Stimulated activated CD4-positive, alpha-beta T cell treated with anti-CD3 and anti-CD28 coated beads, Interleukin-4, amount 100 ng/mL, for 24 hours (primary cell): ENCODE measurements at regions not wholly inside any gene's neighbourhood (a gene's known extent, or its start where the extent isn't known, plus 50 kb on each side); places are given as distances from the start of the nearest gene placed in this dataset.
"Not testable (repeated sequence)": the region's sequence is repeated elsewhere in the genome, so short reads cannot be mapped to it uniquely, and the experiment has no call there.

Experiments
- DNase-seq: peaks from one replicate; pipeline ENCODE4 v3.0.0-alpha.2; 2020

GRCh38 chr1:238491265-238491664 is 600.5 kb upstream of the ZP4 start:
- no peak for DNase-seq

DNA sequence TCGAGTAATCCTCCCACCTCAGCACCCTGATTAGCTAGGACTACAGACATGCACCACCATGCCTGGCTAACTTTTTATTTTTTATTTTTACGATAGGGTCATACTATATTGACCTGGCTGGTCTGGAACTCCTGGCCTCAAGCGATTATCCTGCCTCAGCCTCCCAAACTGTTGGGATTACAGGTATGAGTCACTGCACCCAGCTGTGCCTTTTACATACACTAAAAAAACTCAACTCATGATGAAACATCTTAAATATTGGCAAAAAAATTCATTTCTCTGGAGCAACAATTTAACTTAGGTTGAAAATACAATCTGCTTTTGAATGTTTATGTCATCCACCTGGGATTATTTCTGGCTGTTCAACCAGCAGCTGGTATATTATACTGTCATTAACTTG is 598.3 kb upstream of the ZP4 start:
- DNase-seq = no peak

DNA sequence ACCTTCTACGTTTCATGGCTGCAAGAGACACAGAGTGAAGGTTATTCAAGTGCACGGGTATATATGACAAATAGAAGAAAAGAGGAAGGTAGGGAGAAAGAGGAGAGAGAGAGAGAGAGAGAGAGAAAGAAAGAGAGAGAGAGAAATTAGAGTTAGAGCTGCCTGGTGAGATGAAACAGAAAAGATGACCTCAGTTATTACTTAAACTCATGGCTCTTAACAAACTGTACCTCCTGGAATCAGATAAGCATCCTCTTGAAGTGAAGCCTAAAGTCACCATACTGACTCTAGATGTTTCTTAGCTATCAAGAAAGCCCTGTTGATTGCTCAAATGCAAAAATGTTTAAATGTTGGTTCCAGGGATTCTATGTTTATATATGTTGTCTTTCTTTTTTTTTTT is 597.7 kb upstream of the ZP4 start:
- DNase-seq = no peak

DNA sequence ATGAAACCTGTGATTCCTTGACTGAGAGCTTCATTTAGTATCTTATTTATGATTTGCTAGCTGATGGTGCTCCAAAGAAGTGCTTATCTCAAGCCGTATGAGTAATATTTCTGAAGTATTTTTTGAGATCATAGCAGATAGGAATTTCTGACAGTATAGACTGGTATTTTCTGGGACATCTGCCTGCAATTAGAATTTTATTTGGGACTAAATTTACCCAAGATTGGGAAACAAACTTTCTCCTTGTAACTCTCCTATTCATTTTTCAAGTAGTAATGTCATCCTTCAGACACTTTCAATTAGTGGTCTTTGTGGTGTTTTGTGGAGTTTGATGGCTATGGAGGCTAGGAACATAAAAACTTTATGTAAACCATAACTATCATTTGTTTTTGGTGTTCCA is 597.2 kb upstream of the ZP4 start:
- no peak for DNase-seq

DNA sequence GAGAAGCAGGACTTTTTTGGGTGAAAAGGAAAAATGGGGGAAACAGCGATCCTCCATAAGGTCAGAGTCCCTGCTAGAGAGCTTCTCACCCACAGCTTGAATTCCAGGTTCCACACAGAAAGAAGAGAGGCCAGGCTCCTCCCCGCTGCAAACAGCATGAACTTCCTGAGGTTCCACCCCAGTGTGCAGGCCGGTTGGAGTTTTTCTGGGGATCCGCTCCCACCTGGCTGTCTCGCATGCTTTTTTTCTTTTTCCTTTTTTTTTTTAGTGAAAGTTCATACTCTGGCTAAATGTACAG is 595.1 kb upstream of the ZP4 start:
- no peak for DNase-seq

GRCh38 chr1:238485057-238485911 is 594.6 kb upstream of the ZP4 start:
- no peak for DNase-seq

GRCh38 chr1:238484121-238484520 is 593.4 kb upstream of the ZP4 start:
- DNase-seq = no peak

DNA sequence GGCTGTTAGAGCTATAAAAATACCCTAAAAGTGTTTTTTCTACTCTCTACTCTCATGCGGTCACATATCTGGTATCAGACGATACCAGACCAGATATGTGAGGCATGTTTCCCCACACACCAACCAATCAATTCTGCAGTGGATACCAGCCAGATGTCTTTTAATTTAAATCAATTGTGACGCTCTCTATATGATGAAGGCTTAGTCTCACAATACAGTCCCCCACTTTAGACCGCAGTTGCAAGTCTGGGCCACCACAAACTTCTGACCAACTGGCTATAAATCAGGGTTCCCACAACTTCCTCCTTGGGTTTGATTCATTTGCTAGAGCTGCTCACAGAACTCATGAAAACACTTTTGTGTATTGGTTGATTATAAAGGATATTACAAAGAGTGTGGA is 586.1 kb upstream of the ZP4 start:
- no peak for DNase-seq

- DNase-seq = no peak
Observed at GRCh38 chr1:238475712-238476111, 585.0 kb upstream of the ZP4 start.

DNA sequence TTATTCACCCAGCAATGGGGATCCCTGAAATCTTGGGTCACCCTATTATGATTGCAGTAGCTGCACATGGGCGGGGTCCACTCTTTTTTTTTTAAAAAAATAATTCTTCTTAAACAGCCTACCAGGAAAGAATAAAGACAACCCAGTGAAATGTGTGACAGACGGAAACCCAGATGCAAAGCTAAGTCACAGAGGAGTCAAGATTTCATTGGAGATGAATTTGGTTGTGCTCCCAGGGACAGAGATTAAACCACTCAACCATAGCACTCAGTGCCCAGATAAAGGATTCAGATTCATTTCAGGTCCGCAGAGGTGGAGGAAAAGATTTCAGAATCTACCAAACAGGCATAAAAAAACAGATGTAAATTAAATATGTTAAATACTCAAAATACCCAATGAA is 583.5 kb upstream of the ZP4 start:
- DNase-seq = no peak

- DNase-seq = no peak
Observed at GRCh38 chr1:238469146-238469631, 578.5 kb upstream of the ZP4 start.

- no peak for DNase-seq
Observed at GRCh38 chr1:238468068-238468467, 577.3 kb upstream of the ZP4 start.

DNA sequence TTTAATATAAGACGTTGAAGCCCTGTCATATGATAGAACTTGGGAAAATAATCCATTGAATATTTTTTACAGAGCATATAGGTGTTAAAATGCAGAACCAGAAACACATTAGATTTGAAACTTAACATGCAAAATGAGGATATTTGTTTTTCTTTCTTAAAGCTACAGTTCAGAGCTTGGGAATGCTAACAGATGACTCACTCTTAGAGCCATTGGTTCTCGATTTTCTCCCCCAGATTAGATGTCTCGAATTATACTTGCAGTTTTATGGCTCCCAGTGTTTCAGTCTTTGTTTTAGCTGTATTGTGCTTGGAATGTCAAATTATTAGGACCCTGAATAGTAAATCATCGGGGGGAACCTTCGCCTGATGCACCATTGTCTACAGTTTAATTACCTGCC is 575.7 kb upstream of the ZP4 start:
- DNase-seq = no peak

- no peak for DNase-seq
Observed at GRCh38 chr1:238465449-238465848, 574.7 kb upstream of the ZP4 start.

GRCh38 chr1:238458899-238459298 is 568.2 kb upstream of the ZP4 start:
- DNase-seq = no peak

GRCh38 chr1:238457610-238458009 is 566.9 kb upstream of the ZP4 start:
- no peak for DNase-seq

GRCh38 chr1:238451781-238452310 is 561.1 kb upstream of the ZP4 start:
- no peak for DNase-seq

GRCh38 chr1:238450976-238451375 is 560.3 kb upstream of the ZP4 start:
- DNase-seq = no peak

- no peak for DNase-seq
Observed at GRCh38 chr1:238443687-238444086, 553.0 kb upstream of the ZP4 start.

GRCh38 chr1:238439511-238439910 is 548.8 kb upstream of the ZP4 start:
- no peak for DNase-seq

- DNase-seq = no peak
Observed at GRCh38 chr1:238438311-238439270, 547.9 kb upstream of the ZP4 start.

GRCh38 chr1:238429703-238430102 is 539.0 kb upstream of the ZP4 start:
- DNase-seq = not testable (repeated sequence)

GRCh38 chr1:238419209-238419608 is 528.5 kb upstream of the ZP4 start:
- DNase-seq = no peak

- no peak for DNase-seq
Observed at GRCh38 chr1:238409932-238410331, 519.2 kb upstream of the ZP4 start.
